ENCODE measurements at regions not wholly inside any gene's neighbourhood (a gene's known extent, or its start where the extent isn't known, plus 50 kb on each side); places are given as distances from the start of the nearest gene placed in this dataset.

DNA sequence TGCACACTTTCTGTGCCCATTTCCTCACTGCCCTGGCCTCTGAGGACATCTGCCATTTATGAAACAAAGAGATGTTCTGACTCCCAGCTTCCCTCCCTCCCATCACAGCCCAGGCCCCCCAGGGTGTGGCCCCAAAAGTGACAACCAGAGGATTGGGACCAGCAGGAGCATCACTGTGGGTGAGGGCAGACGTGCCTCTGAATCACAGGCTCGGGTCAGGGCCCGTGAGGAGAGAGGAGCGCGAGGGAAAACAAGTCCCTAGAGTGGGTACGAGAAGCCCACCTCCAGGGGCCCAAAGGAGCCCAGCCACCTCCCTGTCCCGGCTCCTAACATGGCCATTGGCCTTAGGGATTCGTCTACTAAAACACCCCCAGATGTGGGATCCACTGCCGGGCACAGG, 138.0 kb upstream of the FSTL4 start:
- H3K27ac ChIP-seq, result no peak overlapping the region
- no peak for TF ChIP-seq ZFX (IDR thresholded peaks at IDR 0.05)
- no peak for TF ChIP-seq CTCF (conservative IDR thresholded peaks at IDR 0.05)

- TF ChIP-seq CTCF (conservative IDR thresholded peaks at IDR 0.05) (no peak), ZFX (IDR thresholded peaks at IDR 0.05) (no peak)
Observed at GRCh38 chr5:133749331-133749985, 137.1 kb upstream of the FSTL4 start.

GRCh38 chr5:133746834-133747233, 134.5 kb upstream of the FSTL4 start:
- TF ChIP-seq CTCF (conservative IDR thresholded peaks at IDR 0.05) (peak; percentile 51), ZFX (IDR thresholded peaks at IDR 0.05) (no peak)
- H3K27ac ChIP-seq, result no peak overlapping the region

More at GRCh38 chr5:133749331-133749985, 137.1 kb upstream of the FSTL4 start:
- H3K27ac ChIP-seq, result no peak overlapping the region

DNA sequence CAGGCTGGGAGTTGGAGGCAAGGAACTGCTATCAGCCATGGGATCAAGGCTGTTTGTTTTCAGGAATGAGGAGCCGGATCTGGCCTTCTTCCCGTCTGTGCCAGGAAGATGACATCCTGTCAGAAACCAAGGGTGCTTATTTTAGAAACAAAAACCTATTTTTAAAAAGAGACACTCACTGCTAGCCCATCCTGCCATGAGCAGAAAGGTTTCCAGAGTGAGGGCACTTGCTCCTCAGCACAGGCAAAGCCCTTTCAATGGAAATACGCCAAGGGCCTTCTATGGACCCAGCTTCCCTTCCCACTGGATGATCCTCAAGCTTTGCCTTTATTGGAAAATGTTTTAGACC, 132.6 kb upstream of the FSTL4 start:
- no peak overlapping the region; the same call in 1 of the 2 replicates for H3K27ac ChIP-seq
- no peak for TF ChIP-seq CTCF (conservative IDR thresholded peaks at IDR 0.05)
- no peak for TF ChIP-seq ZFX (IDR thresholded peaks at IDR 0.05)

GRCh38 chr5:133744051-133744959, 132.0 kb upstream of the FSTL4 start:
- no peak overlapping the region; the same call in 1 of the 2 replicates for H3K27ac ChIP-seq
- TF ChIP-seq ZFX (IDR thresholded peaks at IDR 0.05) (no peak), CTCF (conservative IDR thresholded peaks at IDR 0.05) (no peak)

- TF ChIP-seq CTCF (conservative IDR thresholded peaks at IDR 0.05), result no peak
- TF ChIP-seq ZFX (IDR thresholded peaks at IDR 0.05), result no peak
- no peak overlapping the region for H3K27ac ChIP-seq
Observed at GRCh38 chr5:133742431-133742988, 130.2 kb upstream of the FSTL4 start.
